ENCODE measurements at regions not wholly inside any gene's neighbourhood (a gene's known extent, or its start where the extent isn't known, plus 50 kb on each side); places are given as distances from the start of the nearest gene placed in this dataset.

- Histone ChIP-seq H3K36me3 (ENCODE audit: control insufficient read depth in 1 of 2, insufficient read depth in 2 of 2, low read depth in 1 of 2, low read length in 2 of 2) (no peaks in the 10 kb centered on the region), H3K27ac (ENCODE audit: low read length, poor library complexity, severe bottlenecking) (no peak overlapping the region), H3K4me2 (ENCODE audit: low read length, poor library complexity, severe bottlenecking) (no peak overlapping the region), H3K23ac (ENCODE audit: low read length in 2 of 2) (no peak overlapping the region), H2AFZ (ENCODE audit: low read depth, low read length) (no peak overlapping the region), H3K9ac (ENCODE audit: low read length) (no peak overlapping the region), H2BK12ac (ENCODE audit: low read length in 2 of 2) (no peak overlapping the region), H2AK5ac (ENCODE audit: low read length, severe bottlenecking) (no peak overlapping the region), H3K4me1 (ENCODE audit: control insufficient read depth, insufficient read depth, low read depth, low read length) (no peaks in the 10 kb centered on the region), H2BK5ac (ENCODE audit: low read depth, low read length, poor library complexity, severe bottlenecking) (no peak overlapping the region), H3K79me1 (replicated peaks; ENCODE audit: low read length, poor library complexity, severe bottlenecking) (no peaks in the 10 kb centered on the region), H2BK120ac (ENCODE audit: low read depth, low read length) (no peak overlapping the region), H2BK15ac (ENCODE audit: low read depth, poor library complexity, severe bottlenecking) (no peak overlapping the region), H3K4ac (ENCODE audit: low read depth in 1 of 2, low read length in 2 of 2) (no peak overlapping the region), H3K9me3 (ENCODE audit: control insufficient read depth, low read length) (peaks cover 15% of the 10 kb centered on the region), H3K14ac (ENCODE audit: low read length in 2 of 2) (no peak overlapping the region), H4K91ac (ENCODE audit: low read length) (no peak overlapping the region), H3K4me3 (ENCODE audit: insufficient read depth in 1 of 2, low read depth in 1 of 2, low read length in 2 of 2) (no peak overlapping the region), H3K27me3 (ENCODE audit: control insufficient read depth in 1 of 2, insufficient read depth in 1 of 2, low read length in 2 of 2) (no peaks in the 10 kb centered on the region), H4K8ac (ENCODE audit: low read length) (no peak overlapping the region), H3K18ac (ENCODE audit: low read depth in 1 of 2, low read length in 2 of 2) (no peak overlapping the region)
- WGBS: 92% methylated on average over 2 of the region's 3 CpGs
- DNase-seq: no peak
These were observed 1008.4 kb upstream of the AGA start for GRCh38 chr4:178450614-178451013.

DNA sequence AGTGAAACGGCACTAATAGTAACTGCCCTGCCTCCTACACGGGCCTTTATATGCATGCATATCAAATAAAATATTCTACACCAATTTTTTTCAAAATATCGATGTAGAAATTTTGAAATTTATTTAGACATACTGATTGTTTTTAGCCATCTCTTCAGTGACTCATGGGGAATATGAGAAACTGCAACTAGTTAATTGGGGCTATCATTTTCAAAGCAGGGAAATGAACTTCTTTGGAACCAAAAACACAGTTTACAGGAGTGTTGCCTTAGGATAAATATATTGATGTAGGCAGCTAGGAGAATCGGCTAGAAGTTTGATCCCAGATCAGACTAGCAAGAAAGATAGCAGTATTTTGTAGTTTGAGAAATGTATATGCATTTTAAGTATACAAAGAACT is 1010.8 kb upstream of the AGA start:
- Histone ChIP-seq H3K79me1 (replicated peaks; ENCODE audit: low read length, poor library complexity, severe bottlenecking) (no peaks in the 10 kb centered on the region), H2BK5ac (ENCODE audit: low read depth, low read length, poor library complexity, severe bottlenecking) (no peak overlapping the region), H2BK12ac (ENCODE audit: low read length in 2 of 2) (no peak overlapping the region), H3K4ac (ENCODE audit: low read depth in 1 of 2, low read length in 2 of 2) (no peak overlapping the region), H3K14ac (ENCODE audit: low read length in 2 of 2) (no peak overlapping the region), H3K27me3 (ENCODE audit: control insufficient read depth in 1 of 2, insufficient read depth in 1 of 2, low read length in 2 of 2) (no peaks in the 10 kb centered on the region), H4K91ac (ENCODE audit: low read length) (no peak overlapping the region), H3K4me1 (ENCODE audit: control insufficient read depth, insufficient read depth, low read depth, low read length) (no peaks in the 10 kb centered on the region), H3K27ac (ENCODE audit: low read length, poor library complexity, severe bottlenecking) (no peak overlapping the region), H3K23ac (ENCODE audit: low read length in 2 of 2) (no peak overlapping the region), H3K4me3 (ENCODE audit: insufficient read depth in 1 of 2, low read depth in 1 of 2, low read length in 2 of 2) (no peak overlapping the region), H3K9ac (ENCODE audit: low read length) (no peak overlapping the region), H3K9me3 (ENCODE audit: control insufficient read depth, low read length) (peaks cover 15% of the 10 kb centered on the region), H2BK120ac (ENCODE audit: low read depth, low read length) (no peak overlapping the region), H3K4me2 (ENCODE audit: low read length, poor library complexity, severe bottlenecking) (no peak overlapping the region), H3K18ac (ENCODE audit: low read depth in 1 of 2, low read length in 2 of 2) (no peak overlapping the region), H4K8ac (ENCODE audit: low read length) (no peak overlapping the region), H2AFZ (ENCODE audit: low read depth, low read length) (no peak overlapping the region), H3K36me3 (ENCODE audit: control insufficient read depth in 1 of 2, insufficient read depth in 2 of 2, low read depth in 1 of 2, low read length in 2 of 2) (no peaks in the 10 kb centered on the region), H2BK15ac (ENCODE audit: low read depth, poor library complexity, severe bottlenecking) (no peak overlapping the region), H2AK5ac (ENCODE audit: low read length, severe bottlenecking) (no peak overlapping the region)
- WGBS: 88% methylated on average over 3 of the region's 4 CpGs
- DNase-seq: no peak

DNA sequence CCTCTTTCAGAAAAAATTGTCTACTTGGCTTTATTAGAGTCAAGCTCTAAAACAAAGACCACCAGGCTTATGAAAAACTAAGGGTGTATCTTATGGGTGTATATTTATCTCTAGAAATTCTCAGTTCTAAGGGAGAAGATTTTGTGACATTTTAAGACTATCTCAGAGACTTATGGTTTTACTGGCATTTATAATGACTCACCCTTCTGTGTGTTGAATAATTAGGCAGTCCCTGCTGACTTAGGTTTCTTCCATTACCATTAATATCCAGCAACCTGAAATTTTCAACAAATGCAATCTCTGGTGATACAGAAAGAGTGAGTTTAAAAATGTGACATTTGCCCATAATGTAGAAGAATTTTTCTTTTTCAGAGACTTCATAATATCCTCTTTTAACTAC is 1015.0 kb upstream of the AGA start:
- Histone ChIP-seq H3K36me3 (ENCODE audit: control insufficient read depth in 1 of 2, insufficient read depth in 2 of 2, low read depth in 1 of 2, low read length in 2 of 2) (no peaks in the 10 kb centered on the region), H2BK5ac (ENCODE audit: low read depth, low read length, poor library complexity, severe bottlenecking) (no peak overlapping the region), H3K4ac (ENCODE audit: low read depth in 1 of 2, low read length in 2 of 2) (no peak overlapping the region)

DNA sequence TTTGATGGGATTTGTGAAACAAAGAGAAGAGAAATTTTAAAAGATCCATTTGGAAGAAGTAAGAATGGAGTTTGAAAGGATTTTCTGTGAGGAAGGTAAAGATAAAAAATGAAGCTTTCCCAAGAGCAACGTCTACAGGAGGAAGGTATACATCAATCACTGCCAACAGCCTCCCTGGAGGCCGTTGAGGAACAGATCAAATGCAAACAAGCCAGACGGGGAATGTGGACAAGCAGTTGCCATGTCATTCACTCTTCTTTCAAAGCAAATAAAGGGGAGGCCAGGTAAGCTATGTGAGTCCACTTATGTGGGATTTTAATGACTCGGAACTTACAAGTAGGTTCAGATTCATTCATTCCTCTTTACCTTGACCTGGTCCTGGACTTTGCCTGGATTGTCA is 1020.5 kb upstream of the AGA start:
- no peak overlapping the region for H3K23ac ChIP-seq (ENCODE audit: low read length in 2 of 2)
- WGBS: 71% methylated on average over 4 of the region's 4 CpGs

More for the DNA sequence above, 1015.0 kb upstream of the AGA start:
- H2AFZ ChIP-seq (ENCODE audit: low read depth, low read length): no peak overlapping the region
- H3K23ac ChIP-seq (ENCODE audit: low read length in 2 of 2): no peak overlapping the region
- peaks cover 4% of the 10 kb centered on the region for H3K9me3 ChIP-seq (ENCODE audit: control insufficient read depth, low read length)
- H3K14ac ChIP-seq (ENCODE audit: low read length in 2 of 2): no peak overlapping the region
- H4K8ac ChIP-seq (ENCODE audit: low read length): no peak overlapping the region
- H3K9ac ChIP-seq (ENCODE audit: low read length): no peak overlapping the region
- H2BK15ac ChIP-seq (ENCODE audit: low read depth, poor library complexity, severe bottlenecking): no peak overlapping the region
- H2BK120ac ChIP-seq (ENCODE audit: low read depth, low read length): no peak overlapping the region
- H3K18ac ChIP-seq (ENCODE audit: low read depth in 1 of 2, low read length in 2 of 2): no peak overlapping the region
- H3K27me3 ChIP-seq (ENCODE audit: control insufficient read depth in 1 of 2, insufficient read depth in 1 of 2, low read length in 2 of 2): no peaks in the 10 kb centered on the region
- H3K4me3 ChIP-seq (ENCODE audit: insufficient read depth in 1 of 2, low read depth in 1 of 2, low read length in 2 of 2): no peak overlapping the region
- H2AK5ac ChIP-seq (ENCODE audit: low read length, severe bottlenecking): no peak overlapping the region
- no peaks in the 10 kb centered on the region for H3K79me1 ChIP-seq (replicated peaks; ENCODE audit: low read length, poor library complexity, severe bottlenecking)
- no peak overlapping the region for H2BK12ac ChIP-seq (ENCODE audit: low read length in 2 of 2)
- H3K4me1 ChIP-seq (ENCODE audit: control insufficient read depth, insufficient read depth, low read depth, low read length): no peaks in the 10 kb centered on the region
- H3K4me2 ChIP-seq (ENCODE audit: low read length, poor library complexity, severe bottlenecking): no peak overlapping the region
- H3K27ac ChIP-seq (ENCODE audit: low read length, poor library complexity, severe bottlenecking): no peak overlapping the region
- DNase-seq: no peak
- no peak overlapping the region for H4K91ac ChIP-seq (ENCODE audit: low read length)

More for the DNA sequence above, 1020.5 kb upstream of the AGA start:
- H3K9ac ChIP-seq (ENCODE audit: low read length): no peak overlapping the region
- no peak overlapping the region for H4K8ac ChIP-seq (ENCODE audit: low read length)
- no peak overlapping the region for H3K27ac ChIP-seq (ENCODE audit: low read length, poor library complexity, severe bottlenecking)
- H3K14ac ChIP-seq (ENCODE audit: low read length in 2 of 2): no peak overlapping the region
- no peak overlapping the region for H4K91ac ChIP-seq (ENCODE audit: low read length)
- H3K79me1 ChIP-seq (replicated peaks; ENCODE audit: low read length, poor library complexity, severe bottlenecking): no peaks in the 10 kb centered on the region
- H3K9me3 ChIP-seq (ENCODE audit: control insufficient read depth, low read length): peaks cover 9% of the 10 kb centered on the region
- no peak overlapping the region for H2AK5ac ChIP-seq (ENCODE audit: low read length, severe bottlenecking)
- H3K4ac ChIP-seq (ENCODE audit: low read depth in 1 of 2, low read length in 2 of 2): no peak overlapping the region
- no peak overlapping the region for H2BK120ac ChIP-seq (ENCODE audit: low read depth, low read length)
- H3K4me3 ChIP-seq (ENCODE audit: insufficient read depth in 1 of 2, low read depth in 1 of 2, low read length in 2 of 2): no peak overlapping the region
- no peak overlapping the region for H2AFZ ChIP-seq (ENCODE audit: low read depth, low read length)
- H3K27me3 ChIP-seq (ENCODE audit: control insufficient read depth in 1 of 2, insufficient read depth in 1 of 2, low read length in 2 of 2): no peaks in the 10 kb centered on the region
- no peak overlapping the region for H2BK15ac ChIP-seq (ENCODE audit: low read depth, poor library complexity, severe bottlenecking)
- H3K4me2 ChIP-seq (ENCODE audit: low read length, poor library complexity, severe bottlenecking): no peak overlapping the region
- no peaks in the 10 kb centered on the region for H3K4me1 ChIP-seq (ENCODE audit: control insufficient read depth, insufficient read depth, low read depth, low read length)
- no peak for DNase-seq
- no peak overlapping the region for H2BK5ac ChIP-seq (ENCODE audit: low read depth, low read length, poor library complexity, severe bottlenecking)
- H3K36me3 ChIP-seq (ENCODE audit: control insufficient read depth in 1 of 2, insufficient read depth in 2 of 2, low read depth in 1 of 2, low read length in 2 of 2): no peaks in the 10 kb centered on the region
- H2BK12ac ChIP-seq (ENCODE audit: low read length in 2 of 2): no peak overlapping the region
- H3K18ac ChIP-seq (ENCODE audit: low read depth in 1 of 2, low read length in 2 of 2): no peak overlapping the region

Measured in mesenchymal stem cell (in vitro differentiated cells and primary cell).